NCI-H510A (cell line): ENCODE measurements at regions not wholly inside any gene's neighbourhood (a gene's known extent, or its start where the extent isn't known, plus 50 kb on each side); places are given as distances from the start of the nearest gene placed in this dataset.

Experiments
- DNase-seq: peaks from one replicate; lab custom pipeline; 2025; lab: John Stamatoyannopoulos, UW

- no peak for DNase-seq
Observed at GRCh38 chr16:62225675-62226074, 189.4 kb upstream of the CDH8 start.

- DNase-seq = no peak
Observed at GRCh38 chr16:62224646-62225209, 188.5 kb upstream of the CDH8 start.

GRCh38 chr16:62216837-62217236, 180.6 kb upstream of the CDH8 start:
- DNase-seq = no peak

GRCh38 chr16:62213763-62214162, 177.5 kb upstream of the CDH8 start:
- DNase-seq = no peak

GRCh38 chr16:62208934-62209333, 172.7 kb upstream of the CDH8 start:
- no peak for DNase-seq

GRCh38 chr16:62205459-62205858, 169.2 kb upstream of the CDH8 start:
- DNase-seq = no peak

- no peak for DNase-seq
Observed at GRCh38 chr16:62201911-62202310, 165.7 kb upstream of the CDH8 start.

GRCh38 chr16:62194828-62195227, 158.6 kb upstream of the CDH8 start:
- DNase-seq = no peak

- no peak for DNase-seq
Observed at GRCh38 chr16:62190426-62190825, 154.2 kb upstream of the CDH8 start.

- no peak for DNase-seq
Observed at GRCh38 chr16:62177351-62178203, 141.3 kb upstream of the CDH8 start.

- no peak for DNase-seq
Observed at GRCh38 chr16:62170642-62171041, 134.4 kb upstream of the CDH8 start.

GRCh38 chr16:62167551-62167950, 131.3 kb upstream of the CDH8 start:
- no peak for DNase-seq

- no peak for DNase-seq
Observed at GRCh38 chr16:62157544-62157943, 121.3 kb upstream of the CDH8 start.

GRCh38 chr16:62156971-62157370, 120.7 kb upstream of the CDH8 start:
- DNase-seq = no peak

- DNase-seq = no peak
Observed at GRCh38 chr16:62149631-62150030, 113.4 kb upstream of the CDH8 start.

- no peak for DNase-seq
Observed at GRCh38 chr16:62137996-62138395, 101.8 kb upstream of the CDH8 start.

GRCh38 chr16:62135911-62136310, 99.7 kb upstream of the CDH8 start:
- DNase-seq = no peak

GRCh38 chr16:62135446-62135845, 99.2 kb upstream of the CDH8 start:
- DNase-seq = no peak

GRCh38 chr16:62130101-62130500, 93.9 kb upstream of the CDH8 start:
- DNase-seq = no peak

GRCh38 chr16:62105244-62105643, 69.0 kb upstream of the CDH8 start:
- DNase-seq = no peak

GRCh38 chr16:62102588-62102987, 66.3 kb upstream of the CDH8 start:
- DNase-seq = no peak

- no peak for DNase-seq
Observed at GRCh38 chr16:62100651-62101050, 64.4 kb upstream of the CDH8 start.

GRCh38 chr16:62089715-62090114, 53.5 kb upstream of the CDH8 start:
- DNase-seq = no peak
